ENCODE measurements at regions not wholly inside any gene's neighbourhood (a gene's known extent, or its start where the extent isn't known, plus 50 kb on each side); places are given as distances from the start of the nearest gene placed in this dataset.

- no peak for TF ChIP-seq PAX5 (IDR thresholded peaks at IDR 0.05; ENCODE audit: insufficient read depth, low read length, severe bottlenecking)
- no peak for TF ChIP-seq POLR2A (IDR thresholded peaks at IDR 0.05; ENCODE audit: low read depth, low read length)
- no peak for TF ChIP-seq SPI1 (IDR thresholded peaks at IDR 0.05; ENCODE audit: low read depth, low read length)
- TF ChIP-seq POLR2AphosphoS5 (IDR thresholded peaks at IDR 0.05; ENCODE audit: low read depth, low read length): no peak
- no peak for TF ChIP-seq POU2F2 (IDR thresholded peaks at IDR 0.05; ENCODE audit: low read depth, low read length)
- TF ChIP-seq TAF1 (IDR thresholded peaks at IDR 0.05; ENCODE audit: low read depth, low read length): no peak
- FAIRE-seq (no peak), DNase-seq (ENCODE audit: insufficient read length, low spot score) (no peak)
Observed at GRCh38 chr6:143621876-143622605, 55.7 kb upstream of the PHACTR2 start.

GRCh38 chr6:143621159-143621873 is 56.4 kb upstream of the PHACTR2 start:
- FAIRE-seq: no peak
- DNase-seq (ENCODE audit: insufficient read length, low spot score): no peak
- no peak for TF ChIP-seq POU2F2 (IDR thresholded peaks at IDR 0.05; ENCODE audit: low read depth, low read length)
- TF ChIP-seq PAX5 (IDR thresholded peaks at IDR 0.05; ENCODE audit: insufficient read depth, low read length, severe bottlenecking): no peak
- TF ChIP-seq TAF1 (IDR thresholded peaks at IDR 0.05; ENCODE audit: low read depth, low read length): no peak
- TF ChIP-seq POLR2A (IDR thresholded peaks at IDR 0.05; ENCODE audit: low read depth, low read length): no peak
- no peak for TF ChIP-seq SPI1 (IDR thresholded peaks at IDR 0.05; ENCODE audit: low read depth, low read length)
- no peak for TF ChIP-seq POLR2AphosphoS5 (IDR thresholded peaks at IDR 0.05; ENCODE audit: low read depth, low read length)

- no peak for DNase-seq (ENCODE audit: insufficient read length, low spot score)
- TF ChIP-seq POLR2A (IDR thresholded peaks at IDR 0.05; ENCODE audit: low read depth, low read length) (no peak), POU2F2 (IDR thresholded peaks at IDR 0.05; ENCODE audit: low read depth, low read length) (no peak), PAX5 (IDR thresholded peaks at IDR 0.05; ENCODE audit: insufficient read depth, low read length, severe bottlenecking) (no peak), SPI1 (IDR thresholded peaks at IDR 0.05; ENCODE audit: low read depth, low read length) (no peak), TAF1 (IDR thresholded peaks at IDR 0.05; ENCODE audit: low read depth, low read length) (no peak), POLR2AphosphoS5 (IDR thresholded peaks at IDR 0.05; ENCODE audit: low read depth, low read length) (no peak)
- no peak for FAIRE-seq
Observed at GRCh38 chr6:143620447-143620846, 57.3 kb upstream of the PHACTR2 start.

- FAIRE-seq (no peak), DNase-seq (ENCODE audit: insufficient read length, low spot score) (no peak)
- TF ChIP-seq POLR2AphosphoS5 (IDR thresholded peaks at IDR 0.05; ENCODE audit: low read depth, low read length) (no peak), SPI1 (IDR thresholded peaks at IDR 0.05; ENCODE audit: low read depth, low read length) (no peak)
Observed at GRCh38 chr6:143619824-143620401, 57.9 kb upstream of the PHACTR2 start.

- FAIRE-seq: no peak
- no peak for DNase-seq (ENCODE audit: insufficient read length, low spot score)
- TF ChIP-seq POLR2AphosphoS5 (IDR thresholded peaks at IDR 0.05; ENCODE audit: low read depth, low read length): no peak
- TF ChIP-seq POLR2A (IDR thresholded peaks at IDR 0.05; ENCODE audit: low read depth, low read length): no peak
- TF ChIP-seq TAF1 (IDR thresholded peaks at IDR 0.05; ENCODE audit: low read depth, low read length): no peak
- no peak for TF ChIP-seq POU2F2 (IDR thresholded peaks at IDR 0.05; ENCODE audit: low read depth, low read length)
- TF ChIP-seq PAX5 (IDR thresholded peaks at IDR 0.05; ENCODE audit: insufficient read depth, low read length, severe bottlenecking): no peak
- TF ChIP-seq SPI1 (IDR thresholded peaks at IDR 0.05; ENCODE audit: low read depth, low read length): no peak
Observed at GRCh38 chr6:143616741-143617140, 61.0 kb upstream of the PHACTR2 start.

- FAIRE-seq (no peak), DNase-seq (ENCODE audit: insufficient read length, low spot score) (no peak)
- TF ChIP-seq SPI1 (IDR thresholded peaks at IDR 0.05; ENCODE audit: low read depth, low read length) (no peak), TAF1 (IDR thresholded peaks at IDR 0.05; ENCODE audit: low read depth, low read length) (no peak), POU2F2 (IDR thresholded peaks at IDR 0.05; ENCODE audit: low read depth, low read length) (no peak), POLR2A (IDR thresholded peaks at IDR 0.05; ENCODE audit: low read depth, low read length) (no peak), PAX5 (IDR thresholded peaks at IDR 0.05; ENCODE audit: insufficient read depth, low read length, severe bottlenecking) (no peak), POLR2AphosphoS5 (IDR thresholded peaks at IDR 0.05; ENCODE audit: low read depth, low read length) (no peak)
Observed at GRCh38 chr6:143615785-143616184, 62.0 kb upstream of the PHACTR2 start.

GRCh38 chr6:143614235-143614634 is 63.5 kb upstream of the PHACTR2 start:
- TF ChIP-seq TAF1 (IDR thresholded peaks at IDR 0.05; ENCODE audit: low read depth, low read length) (no peak), SPI1 (IDR thresholded peaks at IDR 0.05; ENCODE audit: low read depth, low read length) (no peak)
- no peak for FAIRE-seq
- DNase-seq (ENCODE audit: insufficient read length, low spot score): no peak

- DNase-seq (ENCODE audit: insufficient read length, low spot score) (no peak), FAIRE-seq (no peak)
- TF ChIP-seq TAF1 (IDR thresholded peaks at IDR 0.05; ENCODE audit: low read depth, low read length) (no peak), PAX5 (IDR thresholded peaks at IDR 0.05; ENCODE audit: insufficient read depth, low read length, severe bottlenecking) (no peak), POLR2A (IDR thresholded peaks at IDR 0.05; ENCODE audit: low read depth, low read length) (no peak), POU2F2 (IDR thresholded peaks at IDR 0.05; ENCODE audit: low read depth, low read length) (no peak), POLR2AphosphoS5 (IDR thresholded peaks at IDR 0.05; ENCODE audit: low read depth, low read length) (no peak), SPI1 (IDR thresholded peaks at IDR 0.05; ENCODE audit: low read depth, low read length) (no peak)
Observed at GRCh38 chr6:143613749-143614148, 64.0 kb upstream of the PHACTR2 start.

GRCh38 chr6:143612186-143612585 is 65.6 kb upstream of the PHACTR2 start:
- FAIRE-seq (no peak), DNase-seq (ENCODE audit: insufficient read length, low spot score) (no peak)
- no peak for TF ChIP-seq SPI1 (IDR thresholded peaks at IDR 0.05; ENCODE audit: low read depth, low read length)
- no peak for TF ChIP-seq POLR2A (IDR thresholded peaks at IDR 0.05; ENCODE audit: low read depth, low read length)
- TF ChIP-seq TAF1 (IDR thresholded peaks at IDR 0.05; ENCODE audit: low read depth, low read length): no peak
- no peak for TF ChIP-seq POU2F2 (IDR thresholded peaks at IDR 0.05; ENCODE audit: low read depth, low read length)
- TF ChIP-seq PAX5 (IDR thresholded peaks at IDR 0.05; ENCODE audit: insufficient read depth, low read length, severe bottlenecking): no peak
- no peak for TF ChIP-seq POLR2AphosphoS5 (IDR thresholded peaks at IDR 0.05; ENCODE audit: low read depth, low read length)

All from GM12891 (cell line).